Kidney (tissue), 13 donors: ENCODE measurements at regions not wholly inside any gene's neighbourhood (a gene's known extent, or its start where the extent isn't known, plus 50 kb on each side); places are given as distances from the start of the nearest gene placed in this dataset.

Experiments used
- DNase-seq, 5 donors: peaks; one replicate each; pipeline ENCODE4 v3.0.0-alpha.2; 2013 to 2020
- FAIRE-seq: peaks from 2 replicates; lab custom pipeline; 2012; peaks lifted over from hg19 to GRCh38; lab: Jason Lieb, UNC
- H3K27ac ChIP-seq, 2 donors: one replicate each; pipeline ENCODE4 v1.7.0; 2013; ENCODE audit warnings: low read depth in 2 of 2, low read length in 2 of 2, inconsistent platforms in 1 of 2
- H3K27me3 ChIP-seq: one replicate; pipeline ENCODE4 v1.7.1; 2013; ENCODE audit warnings: low read length, inconsistent platforms; ENCODE audit not compliant: control insufficient read depth, insufficient read depth
- H3K36me3 ChIP-seq, 3 donors: one replicate each; pipeline versions ENCODE4 v1.7.0 to v1.7.1; 2013; ENCODE audit warnings: low read length in 3 of 3, control low read depth in 1 of 3, inconsistent platforms in 1 of 3; ENCODE audit not compliant: insufficient read depth in 3 of 3, control insufficient read depth in 2 of 3
- H3K4me1 ChIP-seq, 3 donors: one replicate each; pipeline versions ENCODE4 v1.7.0 to v1.7.1; 2013; ENCODE audit warnings: low read length in 3 of 3, inconsistent platforms in 1 of 3, low read depth in 1 of 3; ENCODE audit not compliant: control insufficient read depth in 2 of 3, insufficient read depth in 2 of 3
- H3K4me3 ChIP-seq, 3 donors: one replicate each; pipeline versions ENCODE4 v1.7.0 to v1.8.1; 2013; ENCODE audit warnings: low read length in 3 of 3, control low read depth in 1 of 3, inconsistent platforms in 1 of 3
- H3K9ac ChIP-seq, 3 donors: one replicate each; pipeline versions ENCODE4 v1.7.0 to v1.7.1; 2013; ENCODE audit warnings: low read length in 3 of 3, control low read depth in 1 of 3, inconsistent platforms in 1 of 3
- H3K9me3 ChIP-seq, 3 donors: one replicate each; pipeline versions ENCODE4 v1.7.0 to v1.7.1; 2013; ENCODE audit warnings: low read length in 3 of 3, control low read depth in 1 of 3, inconsistent platforms in 1 of 3; ENCODE audit not compliant: control insufficient read depth in 2 of 3, insufficient read depth in 1 of 3
- intact Hi-C: fragments of 100-400 bp; cut with DNase I; formaldehyde crosslinking; loops from one replicate; pipeline ENCODE4 v1.11.1; 2022
- TF ChIP-seq, protein P1 (sequence below): IDR thresholded peaks from 3 replicates; pipeline ENCODE4 v1.5.1; 2012; ENCODE audit warnings: mild to moderate bottlenecking, moderate library complexity, borderline replicate concordance; ENCODE audit not compliant: insufficient read depth; ENCODE audit errors: extremely low read depth
- donor health status: control.
- donor health status: control.
- donor health status: control.
- donor health status: control.
- donor health status: control.
- donor health status: DM: yes; HTN: yes; CAD: no.
- donor health status: Normal renal cell carcinoma (clear cell type).

DNA sequence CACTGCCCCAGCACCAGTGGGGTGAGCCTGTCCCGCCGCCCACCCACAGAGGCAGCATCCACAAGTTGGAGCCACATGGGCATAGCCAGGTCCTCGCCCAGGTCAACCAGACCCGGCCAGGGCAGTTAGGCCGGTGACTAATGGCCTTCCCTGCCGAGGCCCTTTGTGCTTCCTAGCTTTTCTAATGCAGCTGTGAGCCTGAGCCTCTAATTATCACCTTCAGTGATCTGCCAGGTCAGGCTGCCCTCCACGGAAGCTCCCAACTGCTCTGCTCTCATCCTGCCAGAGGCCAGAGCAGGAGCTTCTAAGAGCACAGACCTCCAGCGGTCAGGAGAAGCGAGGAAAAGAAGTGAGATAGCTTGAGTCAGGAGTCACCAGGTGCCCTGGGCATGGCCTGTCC, 87.1 kb upstream of the PPP1R26 start:
- no peak overlapping the region for H3K9ac ChIP-seq
- peaks cover 0 to 8% (median 2%) of the 10 kb centered on the region in 3 donors for H3K9me3 ChIP-seq
- FAIRE-seq: no peak
- no peak overlapping the region for H3K4me3 ChIP-seq
- intact Hi-C loops: no loop called here
- H3K27ac ChIP-seq: no peak overlapping the region
- no peak for DNase-seq
- no peaks in the 10 kb centered on the region for H3K36me3 ChIP-seq
- no peaks in the 10 kb centered on the region for H3K4me1 ChIP-seq
- TF ChIP-seq, protein P1, sequence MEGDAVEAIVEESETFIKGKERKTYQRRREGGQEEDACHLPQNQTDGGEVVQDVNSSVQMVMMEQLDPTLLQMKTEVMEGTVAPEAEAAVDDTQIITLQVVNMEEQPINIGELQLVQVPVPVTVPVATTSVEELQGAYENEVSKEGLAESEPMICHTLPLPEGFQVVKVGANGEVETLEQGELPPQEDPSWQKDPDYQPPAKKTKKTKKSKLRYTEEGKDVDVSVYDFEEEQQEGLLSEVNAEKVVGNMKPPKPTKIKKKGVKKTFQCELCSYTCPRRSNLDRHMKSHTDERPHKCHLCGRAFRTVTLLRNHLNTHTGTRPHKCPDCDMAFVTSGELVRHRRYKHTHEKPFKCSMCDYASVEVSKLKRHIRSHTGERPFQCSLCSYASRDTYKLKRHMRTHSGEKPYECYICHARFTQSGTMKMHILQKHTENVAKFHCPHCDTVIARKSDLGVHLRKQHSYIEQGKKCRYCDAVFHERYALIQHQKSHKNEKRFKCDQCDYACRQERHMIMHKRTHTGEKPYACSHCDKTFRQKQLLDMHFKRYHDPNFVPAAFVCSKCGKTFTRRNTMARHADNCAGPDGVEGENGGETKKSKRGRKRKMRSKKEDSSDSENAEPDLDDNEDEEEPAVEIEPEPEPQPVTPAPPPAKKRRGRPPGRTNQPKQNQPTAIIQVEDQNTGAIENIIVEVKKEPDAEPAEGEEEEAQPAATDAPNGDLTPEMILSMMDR: no peak
- H3K27me3 ChIP-seq: no peaks in the 10 kb centered on the region

DNA sequence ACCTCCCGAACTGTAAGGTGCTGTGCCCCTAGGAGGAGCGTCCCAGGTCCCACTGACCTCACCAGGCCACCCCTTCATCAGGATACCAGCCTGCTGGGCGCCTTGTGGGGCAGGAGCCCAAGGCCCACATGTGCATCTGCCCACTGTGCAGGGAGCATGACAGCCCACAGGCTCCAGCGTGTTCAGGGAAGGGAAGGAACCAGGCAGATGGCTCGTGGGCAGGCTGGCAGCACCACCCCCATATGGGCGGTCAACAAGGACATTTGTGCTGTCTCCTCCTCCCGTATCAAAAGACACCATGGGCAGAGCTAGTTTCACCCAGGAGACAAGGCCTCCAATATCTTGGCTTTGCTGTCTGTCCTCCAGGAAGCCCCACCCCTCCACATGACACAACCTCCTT, 85.5 kb upstream of the PPP1R26 start:
- TF ChIP-seq, protein P1: no peak

DNA sequence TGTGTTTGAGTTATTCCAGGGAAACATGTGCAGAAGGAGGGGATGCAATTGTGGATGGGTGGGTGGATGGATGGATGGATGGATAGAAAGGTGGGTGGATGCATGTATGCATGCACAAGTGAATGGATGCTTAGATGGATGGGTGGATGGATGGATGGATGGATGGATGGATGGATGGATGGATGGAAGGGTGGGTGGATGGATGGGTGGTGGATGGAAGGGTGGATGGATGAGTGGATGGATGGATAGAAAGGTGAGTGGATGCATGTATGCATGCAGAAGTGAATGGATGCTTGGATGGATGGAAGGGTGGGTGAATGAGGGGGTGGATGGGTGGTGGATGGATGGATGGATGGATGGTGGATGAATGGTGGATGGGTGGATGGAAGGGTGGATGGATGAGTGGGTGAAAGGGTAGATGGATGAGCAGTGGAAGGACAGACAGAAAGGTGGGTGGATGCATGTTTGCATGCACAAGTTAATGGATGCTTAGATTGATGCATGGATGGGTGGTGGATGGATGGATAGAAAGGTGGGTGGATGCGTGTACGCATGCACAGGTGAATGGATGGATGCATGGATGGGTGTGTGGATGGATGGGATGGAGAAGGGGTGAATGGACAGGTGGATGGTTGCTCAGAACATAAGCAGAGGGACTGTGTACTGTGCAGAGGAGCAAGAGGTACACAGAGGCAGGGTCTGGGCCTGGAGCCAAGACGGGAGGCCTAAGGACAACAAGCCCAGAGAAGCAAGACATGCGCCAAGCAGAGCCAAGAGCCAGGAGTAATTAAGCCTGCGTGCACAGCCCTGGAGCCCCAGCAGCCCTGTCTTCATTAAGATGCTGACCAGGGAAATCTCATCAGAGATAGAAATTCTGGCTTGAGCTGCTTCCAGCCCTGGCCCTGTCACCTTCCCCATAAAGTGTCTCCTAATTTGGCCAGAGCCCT, 84.6 kb upstream of the PPP1R26 start:
- Histone ChIP-seq H3K36me3 (no peaks in the 10 kb centered on the region), H3K4me3 (no peak overlapping the region), H3K27ac (no peak overlapping the region), H3K9me3 (peaks cover 0 to 8% (median 2%) of the 10 kb centered on the region in 3 donors), H3K27me3 (no peaks in the 10 kb centered on the region), H3K4me1 (no peaks in the 10 kb centered on the region), H3K9ac (no peak overlapping the region)
- DNase-seq: no peak
- TF ChIP-seq, protein P1: no peak
- FAIRE-seq: no peak
- intact Hi-C loops: no loop called here

More for the DNA sequence above, 85.5 kb upstream of the PPP1R26 start:
- H3K4me1 ChIP-seq: no peaks in the 10 kb centered on the region
- FAIRE-seq (no peak), DNase-seq (no peak)
- no peaks in the 10 kb centered on the region for H3K27me3 ChIP-seq
- peaks cover 0 to 8% (median 2%) of the 10 kb centered on the region in 3 donors for H3K9me3 ChIP-seq
- intact Hi-C loops: no loop called here
- H3K27ac ChIP-seq: no peak overlapping the region
- no peak overlapping the region for H3K9ac ChIP-seq
- no peaks in the 10 kb centered on the region for H3K36me3 ChIP-seq
- no peak overlapping the region for H3K4me3 ChIP-seq
